Ishikawa (cell line): ENCODE measurements at regions not wholly inside any gene's neighbourhood (a gene's known extent, or its start where the extent isn't known, plus 50 kb on each side); places are given as distances from the start of the nearest gene placed in this dataset.

Experiments used
- EGR1 ChIP-seq: IDR thresholded peaks from 2 replicates; pipeline ENCODE4 v1.6.1; 2012
- TAF1 ChIP-seq: IDR thresholded peaks from 2 replicates; pipeline ENCODE4 v1.6.1; 2012; ENCODE audit warnings: low read depth, mild to moderate bottlenecking

DNA sequence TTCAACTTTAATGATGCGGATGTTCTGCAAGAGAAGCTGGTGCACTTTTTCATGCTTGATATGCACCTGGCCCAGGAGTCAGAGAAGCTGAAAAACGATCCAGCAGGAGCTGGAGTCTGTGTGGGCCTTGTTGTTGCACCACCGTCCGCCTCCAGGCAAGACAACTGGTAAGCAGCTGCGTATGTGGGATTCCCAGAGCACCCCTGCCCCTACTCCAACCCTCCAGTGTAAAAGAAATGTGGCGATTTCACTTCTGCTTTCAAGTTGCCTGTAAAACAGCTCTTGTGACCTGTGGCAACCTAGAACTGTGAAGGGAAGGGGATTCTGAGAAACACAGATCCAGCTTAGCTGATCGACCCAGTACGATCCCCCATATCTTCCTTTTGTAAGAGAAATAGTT, 154.1 kb upstream of the PELI2 start:
- TF ChIP-seq EGR1 (no peak), TAF1 (no peak)
